Loucy (cell line): ENCODE measurements at regions not wholly inside any gene's neighbourhood (a gene's known extent, or its start where the extent isn't known, plus 50 kb on each side); places are given as distances from the start of the nearest gene placed in this dataset.

Source experiments
- H2AFZ ChIP-seq: fragments of 200-600 bp; sonication (generic); 2 replicates; pipeline ENCODE4 v1.6.0; 2016; ENCODE audit warnings: antibody characterized with exemption, mild to moderate bottlenecking, low read length, moderate library complexity
- H3F3A ChIP-seq: fragments of 200-600 bp; 2 replicates; pipeline ENCODE4 v1.6.0; 2016; ENCODE audit warnings: antibody characterized with exemption, low read depth, mild to moderate bottlenecking
- H3K27me3 ChIP-seq: fragments of 200-600 bp; sonication (generic); 2 replicates; pipeline ENCODE4 v1.6.1; 2014; ENCODE audit warnings: low read length, mild to moderate bottlenecking; ENCODE audit not compliant: insufficient read depth, poor library complexity, severe bottlenecking
- H3K36me3 ChIP-seq: fragments of 200-600 bp; sonication (generic); 2 replicates; pipeline ENCODE4 v1.6.1; 2016; ENCODE audit warnings: low read length; ENCODE audit not compliant: insufficient read depth
- H3K4me1 ChIP-seq: fragments of 200-600 bp; sonication (generic); 2 replicates; pipeline ENCODE4 v1.5.1; 2014; ENCODE audit warnings: low read length, mild to moderate bottlenecking; ENCODE audit not compliant: insufficient read depth, poor library complexity, severe bottlenecking
- H3K4me2 ChIP-seq: fragments of 200-600 bp; sonication (generic); 2 replicates; pipeline ENCODE4 v1.6.0; 2014; ENCODE audit warnings: antibody characterized with exemption, low read length, low read depth, mild to moderate bottlenecking; ENCODE audit not compliant: poor library complexity, severe bottlenecking
- H3K4me3 ChIP-seq: fragments of 200-600 bp; sonication (generic); 2 replicates; pipeline ENCODE4 v1.5.1; 2014; ENCODE audit warnings: low read length, mild to moderate bottlenecking, mixed read lengths; ENCODE audit not compliant: poor library complexity, severe bottlenecking
- H3K79me2 ChIP-seq: fragments of 200-600 bp; sonication (generic); 2 replicates; pipeline ENCODE4 v1.6.1; 2014; ENCODE audit warnings: low read length; ENCODE audit not compliant: insufficient read depth
- H3K9ac ChIP-seq: fragments of 200-600 bp; sonication (generic); 2 replicates; pipeline ENCODE4 v1.6.0; 2014; ENCODE audit warnings: mild to moderate bottlenecking, low read depth, low read length, moderate library complexity; ENCODE audit not compliant: poor library complexity, severe bottlenecking
- H3K9me2 ChIP-seq: fragments of 200-600 bp; sonication (generic); replicated peaks from 2 replicates; pipeline ENCODE4 v1.6.1; 2016; ENCODE audit warnings: low read depth, low read length, mixed read lengths
- H3K9me3 ChIP-seq: fragments of 200-600 bp; sonication (generic); 2 replicates; pipeline ENCODE4 v1.6.1; 2014; ENCODE audit warnings: mild to moderate bottlenecking, antibody characterized with exemption, low read length, low read depth; ENCODE audit not compliant: insufficient read depth
- H4K20me1 ChIP-seq: fragments of 200-600 bp; sonication (generic); 2 replicates; pipeline ENCODE4 v1.6.0; 2014; ENCODE audit warnings: antibody characterized with exemption, low read length, mild to moderate bottlenecking; ENCODE audit not compliant: insufficient read depth, poor library complexity, severe bottlenecking
- EZH2phosphoT487 ChIP-seq: fragments of 200-600 bp; IDR thresholded peaks from 2 replicates; pipeline ENCODE4 v1.6.1; 2018; ENCODE audit warnings: antibody characterized with exemption, mild to moderate bottlenecking, moderate library complexity, borderline replicate concordance
- TF ChIP-seq, protein P1 (sequence below): fragments of 200-600 bp; sonication (generic); conservative IDR thresholded peaks from 2 replicates; pipeline ENCODE4 v1.5.1; 2014; ENCODE audit warnings: mild to moderate bottlenecking, antibody characterized with exemption, low read length

DNA sequence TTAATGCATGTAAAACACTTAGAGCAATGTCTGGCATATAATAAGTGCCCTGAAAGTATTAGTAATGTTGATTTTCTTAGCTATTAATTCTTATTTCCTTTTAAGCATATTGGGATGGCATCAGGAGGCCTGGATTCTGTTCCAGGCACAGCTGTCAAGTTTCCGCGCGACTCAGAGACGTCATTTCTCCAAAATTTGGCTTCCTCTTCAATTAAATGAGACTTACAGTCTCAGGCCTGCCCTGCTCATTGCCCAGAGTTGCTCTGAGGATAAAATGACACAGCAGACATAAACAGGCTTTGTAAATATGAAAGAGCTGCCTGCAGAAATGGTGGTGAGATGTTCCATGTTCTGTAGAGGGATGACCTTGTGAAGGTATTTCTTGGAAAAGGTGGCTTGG is 159.8 kb upstream of the GLRA1 start:
- no peaks in the 10 kb centered on the region for H3F3A ChIP-seq
- H3K4me1 ChIP-seq = no peaks in the 10 kb centered on the region
- no peaks in the 10 kb centered on the region for H3K36me3 ChIP-seq
- no peaks in the 10 kb centered on the region for H3K79me2 ChIP-seq
- H2AFZ ChIP-seq = no peak overlapping the region
- H3K4me3 ChIP-seq = no peak overlapping the region
- H3K9me3 ChIP-seq = no peaks in the 10 kb centered on the region
- no peaks in the 10 kb centered on the region for H3K9me2 ChIP-seq
- H3K9ac ChIP-seq = no peak overlapping the region
- H4K20me1 ChIP-seq = no peaks in the 10 kb centered on the region
- H3K4me2 ChIP-seq = no peak overlapping the region
- H3K27me3 ChIP-seq = no peaks in the 10 kb centered on the region
- TF ChIP-seq EZH2phosphoT487 = no peak
- TF ChIP-seq, protein P1, sequence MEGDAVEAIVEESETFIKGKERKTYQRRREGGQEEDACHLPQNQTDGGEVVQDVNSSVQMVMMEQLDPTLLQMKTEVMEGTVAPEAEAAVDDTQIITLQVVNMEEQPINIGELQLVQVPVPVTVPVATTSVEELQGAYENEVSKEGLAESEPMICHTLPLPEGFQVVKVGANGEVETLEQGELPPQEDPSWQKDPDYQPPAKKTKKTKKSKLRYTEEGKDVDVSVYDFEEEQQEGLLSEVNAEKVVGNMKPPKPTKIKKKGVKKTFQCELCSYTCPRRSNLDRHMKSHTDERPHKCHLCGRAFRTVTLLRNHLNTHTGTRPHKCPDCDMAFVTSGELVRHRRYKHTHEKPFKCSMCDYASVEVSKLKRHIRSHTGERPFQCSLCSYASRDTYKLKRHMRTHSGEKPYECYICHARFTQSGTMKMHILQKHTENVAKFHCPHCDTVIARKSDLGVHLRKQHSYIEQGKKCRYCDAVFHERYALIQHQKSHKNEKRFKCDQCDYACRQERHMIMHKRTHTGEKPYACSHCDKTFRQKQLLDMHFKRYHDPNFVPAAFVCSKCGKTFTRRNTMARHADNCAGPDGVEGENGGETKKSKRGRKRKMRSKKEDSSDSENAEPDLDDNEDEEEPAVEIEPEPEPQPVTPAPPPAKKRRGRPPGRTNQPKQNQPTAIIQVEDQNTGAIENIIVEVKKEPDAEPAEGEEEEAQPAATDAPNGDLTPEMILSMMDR = no peak

DNA sequence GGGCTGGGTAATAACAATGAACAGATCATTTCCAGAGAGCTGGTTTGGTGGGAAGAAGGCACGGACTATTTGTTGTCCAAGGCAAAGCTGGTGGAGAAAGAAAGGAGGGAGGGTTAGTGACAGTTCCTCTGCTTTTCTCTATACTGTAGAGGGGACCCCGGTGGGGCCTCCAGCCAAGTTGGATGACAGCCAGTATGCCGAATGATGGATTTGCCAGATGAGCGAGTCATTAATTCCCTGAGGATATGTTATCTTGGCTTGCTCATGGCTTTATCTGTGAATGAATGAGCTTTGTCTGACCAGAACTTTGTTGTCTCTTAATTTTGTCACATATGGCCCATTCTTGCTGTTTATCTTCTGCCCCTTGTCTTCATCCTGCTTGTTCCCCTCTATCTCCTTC is 158.6 kb upstream of the GLRA1 start:
- H2AFZ ChIP-seq = no peak overlapping the region
- H3K79me2 ChIP-seq = no peaks in the 10 kb centered on the region
- no peaks in the 10 kb centered on the region for H3K4me1 ChIP-seq
- H3K36me3 ChIP-seq = no peaks in the 10 kb centered on the region
- H3K9ac ChIP-seq = no peak overlapping the region
- no peaks in the 10 kb centered on the region for H3F3A ChIP-seq
- no peaks in the 10 kb centered on the region for H3K27me3 ChIP-seq
- H3K9me2 ChIP-seq = no peaks in the 10 kb centered on the region
- TF ChIP-seq, protein P1 = no peak
- TF ChIP-seq EZH2phosphoT487 = no peak
- H4K20me1 ChIP-seq = no peaks in the 10 kb centered on the region
- H3K4me3 ChIP-seq = no peak overlapping the region
- no peaks in the 10 kb centered on the region for H3K9me3 ChIP-seq
- no peak overlapping the region for H3K4me2 ChIP-seq

DNA sequence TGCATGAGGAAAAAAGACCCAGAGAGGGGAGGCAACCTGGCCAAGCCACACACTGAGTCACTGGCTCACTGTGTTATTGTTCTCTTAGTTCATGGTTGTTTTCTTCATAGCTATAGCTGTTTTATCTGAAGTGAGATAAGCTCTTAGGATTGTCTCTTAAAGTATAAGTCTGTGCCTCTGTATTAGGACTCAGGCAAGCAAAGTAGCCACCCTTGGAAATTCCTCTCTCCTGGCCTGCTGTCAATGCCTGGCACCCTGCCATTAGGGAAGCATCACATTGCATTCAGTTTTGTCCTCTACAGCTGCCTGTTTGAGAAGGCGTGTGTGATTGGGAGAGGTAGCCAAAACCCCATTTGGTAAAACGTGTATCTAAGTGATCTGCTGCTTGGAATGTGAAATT is 147.4 kb upstream of the GLRA1 start:
- no peaks in the 10 kb centered on the region for H3K79me2 ChIP-seq
- TF ChIP-seq, protein P1 = no peak
- TF ChIP-seq EZH2phosphoT487 = no peak
- H3K4me2 ChIP-seq = no peak overlapping the region
- H2AFZ ChIP-seq = no peak overlapping the region
- no peaks in the 10 kb centered on the region for H3K4me1 ChIP-seq
- H3K4me3 ChIP-seq = no peak overlapping the region
- no peaks in the 10 kb centered on the region for H3K9me2 ChIP-seq
- no peaks in the 10 kb centered on the region for H4K20me1 ChIP-seq
- no peaks in the 10 kb centered on the region for H3F3A ChIP-seq
- H3K9me3 ChIP-seq = no peaks in the 10 kb centered on the region
- H3K9ac ChIP-seq = no peak overlapping the region
- no peaks in the 10 kb centered on the region for H3K27me3 ChIP-seq
- no peaks in the 10 kb centered on the region for H3K36me3 ChIP-seq
